IPS-20b (cell line): ENCODE measurements at regions not wholly inside any gene's neighbourhood (a gene's known extent, or its start where the extent isn't known, plus 50 kb on each side); places are given as distances from the start of the nearest gene placed in this dataset.
"Not testable (repeated sequence)": the region's sequence is repeated elsewhere in the genome, so short reads cannot be mapped to it uniquely, and the experiment has no call there.

Source experiments
- H3K27ac ChIP-seq: one replicate; pipeline ENCODE4 v1.5.1; 2013; ENCODE audit warnings: low read length
- H3K27me3 ChIP-seq: 2 replicates; pipeline ENCODE4 v1.6.1; 2013; ENCODE audit warnings: mild to moderate bottlenecking, low read length, inconsistent platforms; ENCODE audit not compliant: insufficient read depth
- H3K36me3 ChIP-seq: 2 replicates; pipeline ENCODE4 v1.6.1; 2013; ENCODE audit warnings: low read depth, mild to moderate bottlenecking, inconsistent platforms, low read length, moderate library complexity; ENCODE audit not compliant: insufficient read depth
- H3K4me1 ChIP-seq: 2 replicates; pipeline ENCODE4 v1.6.1; 2013; ENCODE audit warnings: mild to moderate bottlenecking, control low read depth, inconsistent platforms, low read length, moderate library complexity; ENCODE audit not compliant: insufficient read depth
- H3K4me3 ChIP-seq: 2 replicates; pipeline ENCODE4 v1.5.1; 2013; ENCODE audit warnings: mild to moderate bottlenecking, low read length, inconsistent platforms
- H3K9ac ChIP-seq: 2 replicates; pipeline ENCODE4 v1.6.1; 2013; ENCODE audit warnings: low read depth, mild to moderate bottlenecking, inconsistent platforms, low read length, moderate library complexity
- H3K9me3 ChIP-seq: 2 replicates; pipeline ENCODE4 v1.6.1; 2013; ENCODE audit warnings: mild to moderate bottlenecking, low read depth, low read length, inconsistent platforms; ENCODE audit not compliant: insufficient read depth

DNA sequence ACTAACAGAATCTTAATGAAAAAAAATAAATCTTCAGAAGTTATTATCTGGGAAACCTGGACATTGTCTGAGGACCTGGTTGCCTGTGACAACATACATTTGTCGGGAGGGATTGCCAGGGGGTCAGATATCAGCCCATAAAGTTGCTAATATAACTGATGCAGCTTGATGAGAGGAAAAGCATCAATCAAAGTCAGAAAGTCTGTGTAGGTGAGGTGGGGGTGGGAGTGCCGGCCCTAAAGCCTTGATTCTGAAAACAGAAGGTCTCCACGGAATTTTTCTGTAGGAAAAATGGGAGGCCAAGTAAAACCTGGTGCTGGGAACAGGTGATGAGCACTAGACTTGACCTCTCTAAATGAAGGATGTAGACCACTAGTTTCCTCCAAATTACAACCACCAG lies 281.8 kb downstream of the FGFR2 start:
- Histone ChIP-seq H3K27me3 (no peaks in the 10 kb centered on the region), H3K9me3 (no peaks in the 10 kb centered on the region), H3K36me3 (no peaks in the 10 kb centered on the region), H3K4me3 (no peak overlapping the region), H3K4me1 (peaks cover 12% of the 10 kb centered on the region; the same call in 1 of the 2 replicates), H3K9ac (no peak overlapping the region), H3K27ac (no peak overlapping the region)

- no peaks in the 10 kb centered on the region for H3K9me3 ChIP-seq
- no peak overlapping the region for H3K9ac ChIP-seq
- no peaks in the 10 kb centered on the region for H3K27me3 ChIP-seq
- no peak overlapping the region for H3K4me3 ChIP-seq
- peaks cover 5% of the 10 kb centered on the region; the same call in 1 of the 2 replicates for H3K4me1 ChIP-seq
- H3K27ac ChIP-seq = no peak overlapping the region
- H3K36me3 ChIP-seq = no peaks in the 10 kb centered on the region
Observed at GRCh38 chr10:121317374-121317773, 280.9 kb downstream of the FGFR2 start.

DNA sequence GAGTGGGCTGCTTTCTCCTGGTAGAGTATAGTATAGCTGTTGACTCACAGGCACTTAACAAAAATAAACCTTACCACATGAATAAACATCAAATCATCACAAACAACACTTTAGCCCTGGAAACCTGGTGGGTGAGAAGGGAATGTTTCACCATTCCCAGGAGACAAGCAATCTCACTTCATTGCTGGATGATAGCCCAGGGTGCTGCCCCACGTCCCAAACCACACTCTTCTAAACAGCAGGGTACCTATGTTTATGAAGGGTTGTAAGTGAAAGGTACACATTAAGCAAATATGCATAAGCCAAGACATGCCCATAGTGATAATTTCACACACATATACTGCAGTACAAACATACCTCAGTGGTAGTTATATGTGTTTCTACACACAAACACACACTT lies 276.2 kb downstream of the FGFR2 start:
- H3K4me3 ChIP-seq = no peak overlapping the region
- no peaks in the 10 kb centered on the region for H3K36me3 ChIP-seq
- no peak overlapping the region for H3K9ac ChIP-seq
- peaks cover 2% of the 10 kb centered on the region; the same call in 1 of the 2 replicates for H3K4me1 ChIP-seq
- no peak overlapping the region for H3K27ac ChIP-seq
- H3K27me3 ChIP-seq = no peaks in the 10 kb centered on the region
- no peaks in the 10 kb centered on the region; the same call in 1 of the 2 replicates for H3K9me3 ChIP-seq

DNA sequence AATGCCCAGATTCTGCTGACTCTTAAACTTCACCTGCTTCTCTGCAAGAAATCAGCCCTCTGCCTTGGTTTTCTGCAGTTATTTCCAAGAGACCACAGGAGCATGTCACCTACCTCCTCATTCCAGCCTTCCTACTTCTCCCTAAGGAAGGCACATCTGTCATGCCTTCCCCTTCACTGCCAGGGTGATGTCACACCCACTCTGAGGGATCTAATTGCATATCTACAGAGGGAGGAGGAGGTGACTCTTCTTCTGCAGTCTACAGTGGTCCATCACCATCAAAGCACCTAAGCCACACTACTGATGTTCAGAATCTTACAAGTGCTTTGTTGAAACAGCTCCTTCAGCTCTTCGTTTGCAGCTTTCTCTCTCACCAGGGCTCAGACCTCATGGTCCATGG lies 275.5 kb downstream of the FGFR2 start:
- Histone ChIP-seq H3K36me3 (no peaks in the 10 kb centered on the region), H3K4me1 (peaks cover 2% of the 10 kb centered on the region; the same call in 1 of the 2 replicates), H3K4me3 (no peak overlapping the region), H3K9me3 (no peaks in the 10 kb centered on the region; the same call in 1 of the 2 replicates), H3K9ac (no peak overlapping the region), H3K27ac (no peak overlapping the region), H3K27me3 (no peaks in the 10 kb centered on the region)

GRCh38 chr10:121323443-121323842 lies 274.8 kb downstream of the FGFR2 start:
- H3K36me3 ChIP-seq = no peaks in the 10 kb centered on the region
- H3K27ac ChIP-seq = no peak overlapping the region
- no peaks in the 10 kb centered on the region for H3K27me3 ChIP-seq
- peaks cover 2% of the 10 kb centered on the region; the same call in 1 of the 2 replicates for H3K4me1 ChIP-seq
- no peak overlapping the region for H3K4me3 ChIP-seq
- no peak overlapping the region for H3K9ac ChIP-seq
- H3K9me3 ChIP-seq = no peaks in the 10 kb centered on the region; the same call in 1 of the 2 replicates

DNA sequence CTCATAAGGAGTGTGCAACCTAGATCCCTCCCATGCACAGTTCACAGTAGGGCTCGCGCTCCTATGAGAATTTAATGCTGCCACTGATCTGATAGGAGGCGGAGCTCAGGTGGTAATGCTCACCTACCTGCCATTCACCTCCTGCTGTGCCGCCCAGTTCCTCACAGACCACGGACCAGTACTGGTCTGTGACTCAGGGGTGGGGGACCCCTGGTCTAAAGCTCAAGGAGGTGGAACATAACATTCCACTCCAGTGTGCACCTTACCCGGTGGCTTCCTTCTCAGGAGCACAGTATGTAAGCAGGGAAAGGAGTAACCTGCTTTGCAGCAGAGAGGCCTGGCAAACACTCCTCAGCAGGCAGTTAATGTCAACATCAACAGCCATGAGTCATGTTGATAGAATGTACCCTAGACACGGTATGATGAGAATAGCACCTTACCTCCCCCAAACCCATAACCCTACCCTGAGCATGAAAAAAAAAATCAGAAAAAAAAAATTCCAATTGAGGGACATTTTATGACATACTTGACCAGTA lies 273.5 kb downstream of the FGFR2 start:
- H3K4me1 ChIP-seq = peaks cover 2% of the 10 kb centered on the region; the same call in 1 of the 2 replicates
- H3K9ac ChIP-seq = no peak overlapping the region
- no peak overlapping the region for H3K27ac ChIP-seq
- no peaks in the 10 kb centered on the region; the same call in 1 of the 2 replicates for H3K9me3 ChIP-seq
- no peaks in the 10 kb centered on the region for H3K27me3 ChIP-seq
- H3K36me3 ChIP-seq = no peaks in the 10 kb centered on the region
- H3K4me3 ChIP-seq = no peak overlapping the region

DNA sequence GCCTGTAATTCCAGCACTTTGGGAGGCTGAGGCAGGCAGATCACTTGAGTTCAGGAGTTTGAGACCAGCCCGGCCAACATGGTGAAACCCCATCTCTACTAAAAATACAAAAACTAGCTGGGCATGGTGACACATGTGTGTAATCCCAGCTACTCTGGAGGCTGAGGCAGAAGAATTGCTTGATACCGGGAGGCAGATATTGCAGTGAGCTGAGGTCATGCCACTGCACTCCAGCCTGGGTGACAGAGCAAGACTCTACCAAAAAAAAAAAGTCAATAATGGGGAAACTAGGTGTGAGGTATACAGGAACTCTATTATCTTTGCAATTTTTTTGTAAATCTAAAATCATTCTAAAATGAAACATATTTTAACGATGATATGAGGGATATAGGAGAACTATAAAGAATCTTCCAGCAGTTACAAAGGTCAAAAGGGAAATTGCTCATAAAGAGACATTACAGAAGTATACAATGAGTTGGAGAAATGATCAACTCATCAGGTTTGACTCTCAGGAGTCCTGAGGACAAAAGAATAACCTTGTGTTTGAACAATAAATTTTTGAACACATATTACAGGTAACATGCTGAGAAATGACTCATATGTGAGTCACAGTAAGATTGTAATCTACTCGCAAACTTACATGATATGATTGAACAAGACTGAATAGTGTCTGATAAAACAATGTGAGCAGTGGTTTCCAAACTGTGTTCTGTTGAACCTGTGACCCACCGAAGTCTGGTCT lies 272.6 kb downstream of the FGFR2 start:
- no peak overlapping the region for H3K9ac ChIP-seq
- H3K27ac ChIP-seq = no peak overlapping the region
- H3K4me1 ChIP-seq = peaks cover 2% of the 10 kb centered on the region; the same call in 1 of the 2 replicates
- H3K9me3 ChIP-seq = no peaks in the 10 kb centered on the region; the same call in 1 of the 2 replicates
- H3K36me3 ChIP-seq = no peaks in the 10 kb centered on the region
- H3K27me3 ChIP-seq = no peaks in the 10 kb centered on the region
- no peak overlapping the region for H3K4me3 ChIP-seq

- Histone ChIP-seq H3K4me1 (peaks cover under 1% of the 10 kb centered on the region; the same call in 1 of the 2 replicates), H3K4me3 (no peak overlapping the region), H3K27me3 (no peaks in the 10 kb centered on the region), H3K27ac (no peak overlapping the region), H3K36me3 (no peaks in the 10 kb centered on the region), H3K9me3 (no peaks in the 10 kb centered on the region; the same call in 1 of the 2 replicates), H3K9ac (no peak overlapping the region)
Observed at GRCh38 chr10:121326905-121327304, 271.3 kb downstream of the FGFR2 start.

- H3K27ac ChIP-seq = no peak overlapping the region
- no peaks in the 10 kb centered on the region; the same call in 1 of the 2 replicates for H3K9me3 ChIP-seq
- no peaks in the 10 kb centered on the region; the same call in 1 of the 2 replicates for H3K4me1 ChIP-seq
- H3K27me3 ChIP-seq = no peaks in the 10 kb centered on the region
- no peak overlapping the region for H3K4me3 ChIP-seq
- H3K9ac ChIP-seq = no peak overlapping the region
- no peaks in the 10 kb centered on the region for H3K36me3 ChIP-seq
Observed at GRCh38 chr10:121327727-121328126, 270.5 kb downstream of the FGFR2 start.

DNA sequence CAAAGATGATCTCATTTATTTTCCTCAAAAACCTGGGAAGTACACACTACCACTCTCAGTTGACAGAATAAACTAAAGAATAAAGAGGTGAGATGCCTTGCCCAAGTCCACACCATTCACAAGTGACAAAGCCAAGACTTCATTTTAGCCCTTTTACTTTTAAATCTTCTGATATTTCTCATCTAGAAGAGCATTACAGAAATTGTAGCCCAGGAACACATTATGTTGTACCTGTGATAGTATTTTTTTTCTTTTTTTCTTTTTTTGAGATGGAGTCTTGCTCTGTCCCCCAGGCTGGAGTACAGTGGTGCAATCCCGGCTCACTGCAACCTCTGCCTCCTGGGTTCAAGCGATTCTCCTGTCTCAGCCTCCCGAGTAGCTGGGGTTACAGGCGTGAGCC lies 268.6 kb downstream of the FGFR2 start:
- H3K27me3 ChIP-seq, H3K36me3 ChIP-seq, H3K9me3 ChIP-seq, H3K4me1 ChIP-seq, H3K9ac ChIP-seq, H3K4me3 ChIP-seq, H3K27ac ChIP-seq: not testable (repeated sequence)

- Histone ChIP-seq H3K36me3 (no peaks in the 10 kb centered on the region), H3K27me3 (no peaks in the 10 kb centered on the region), H3K27ac (no peak overlapping the region), H3K9ac (no peak overlapping the region), H3K4me1 (no peaks in the 10 kb centered on the region), H3K9me3 (no peaks in the 10 kb centered on the region), H3K4me3 (no peak overlapping the region)
Observed at GRCh38 chr10:121330563-121330962, 267.7 kb downstream of the FGFR2 start.

DNA sequence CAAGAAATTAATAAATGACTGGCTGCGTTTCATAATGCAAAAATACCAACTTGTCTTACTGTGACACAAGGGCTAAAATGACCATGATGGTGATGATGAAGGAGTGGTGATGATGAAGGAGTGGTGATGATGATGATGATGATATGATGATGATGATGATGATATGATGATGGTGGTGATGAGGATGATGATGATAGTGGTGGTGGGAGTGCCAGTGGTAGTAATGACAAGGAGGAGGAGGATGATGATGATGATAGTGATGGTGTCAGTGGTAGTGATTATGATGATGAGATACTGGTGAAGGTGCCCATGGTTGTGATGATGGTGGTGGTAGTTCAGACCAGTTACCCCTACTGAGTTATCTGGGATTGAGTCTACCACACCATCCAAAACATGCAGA lies 265.9 kb downstream of the FGFR2 start:
- Histone ChIP-seq H3K9ac (no peak overlapping the region), H3K27me3 (no peaks in the 10 kb centered on the region), H3K9me3 (no peaks in the 10 kb centered on the region), H3K4me3 (no peak overlapping the region), H3K36me3 (no peaks in the 10 kb centered on the region), H3K4me1 (peaks cover 7% of the 10 kb centered on the region; the same call in 1 of the 2 replicates), H3K27ac (no peak overlapping the region)
